Activated naive CD4-positive, alpha-beta T cell treated with anti-CD3 and anti-CD28 coated beads for 36 hours (primary cell): ENCODE measurements at regions not wholly inside any gene's neighbourhood (a gene's known extent, or its start where the extent isn't known, plus 50 kb on each side); places are given as distances from the start of the nearest gene placed in this dataset.

ENCODE experiments used
- CTCF ChIA-PET: fragments of 350-600 bp; sonication (Branson Sonifier 250); formaldehyde crosslinking; loops from one replicate; lab custom pipeline; 2021; ENCODE audit warnings: antibody characterized with exemption; lab: Charles Lee
- DNase-seq: peaks from one replicate; pipeline ENCODE4 v3.0.0-alpha.2; 2020
- H3K27ac Mint-ChIP-seq: one replicate; pipeline ENCODE4 v1.8.0; 2021; ENCODE audit warnings: mild to moderate bottlenecking, mixed read lengths
- H3K27me3 Mint-ChIP-seq: one replicate; pipeline ENCODE4 v1.8.0; 2021; ENCODE audit warnings: low read depth, mixed read lengths
- H3K36me3 Mint-ChIP-seq: one replicate; pipeline ENCODE4 v1.8.0; 2021; ENCODE audit warnings: low read depth, mixed read lengths
- H3K4me1 Mint-ChIP-seq: one replicate; pipeline ENCODE4 v1.8.0; 2021; ENCODE audit warnings: low read depth, mixed read lengths
- H3K4me3 Mint-ChIP-seq: one replicate; pipeline ENCODE4 v1.8.0; 2021; ENCODE audit warnings: mild to moderate bottlenecking, moderate library complexity, mixed read lengths
- H3K9me3 Mint-ChIP-seq: one replicate; pipeline ENCODE4 v1.8.0; 2021; ENCODE audit warnings: mixed read lengths
- intact Hi-C: fragments of 100-400 bp; cut with micrococcal nuclease; formaldehyde crosslinking; loops from one replicate; pipeline ENCODE4 v1.15.1; 2023

DNA sequence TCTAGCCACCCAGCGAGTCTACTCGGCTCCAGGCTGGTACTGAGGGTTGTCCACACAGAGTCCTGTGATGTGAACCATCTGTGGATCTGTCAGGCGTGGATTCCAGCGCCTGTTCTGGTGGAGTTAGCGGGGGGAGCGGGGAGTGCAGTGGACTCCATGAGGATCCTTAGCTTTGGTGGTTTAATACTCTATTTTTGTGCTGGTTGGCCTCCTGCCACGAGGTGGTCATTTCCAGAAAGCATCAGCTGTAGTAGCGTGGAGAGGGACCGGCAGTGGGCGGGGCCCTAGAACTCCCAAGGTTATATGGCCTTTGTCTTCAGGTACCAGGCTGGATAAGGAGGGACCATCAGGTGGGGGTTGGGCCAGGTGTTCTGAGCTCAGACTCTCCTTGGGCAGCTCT lies 446.5 kb downstream of the EDEM1 start:
- CTCF ChIA-PET, result no interaction called here
- no peaks in the 10 kb centered on the region for H3K27me3 Mint-ChIP-seq
- H3K36me3 Mint-ChIP-seq, result no peaks in the 10 kb centered on the region
- H3K27ac Mint-ChIP-seq, result no peak overlapping the region
- intact Hi-C loops, result no loop called here
- H3K9me3 Mint-ChIP-seq, result peaks cover 8% of the 10 kb centered on the region
- no peak for DNase-seq
- no peaks in the 10 kb centered on the region for H3K4me1 Mint-ChIP-seq
- H3K4me3 Mint-ChIP-seq, result no peak overlapping the region

DNA sequence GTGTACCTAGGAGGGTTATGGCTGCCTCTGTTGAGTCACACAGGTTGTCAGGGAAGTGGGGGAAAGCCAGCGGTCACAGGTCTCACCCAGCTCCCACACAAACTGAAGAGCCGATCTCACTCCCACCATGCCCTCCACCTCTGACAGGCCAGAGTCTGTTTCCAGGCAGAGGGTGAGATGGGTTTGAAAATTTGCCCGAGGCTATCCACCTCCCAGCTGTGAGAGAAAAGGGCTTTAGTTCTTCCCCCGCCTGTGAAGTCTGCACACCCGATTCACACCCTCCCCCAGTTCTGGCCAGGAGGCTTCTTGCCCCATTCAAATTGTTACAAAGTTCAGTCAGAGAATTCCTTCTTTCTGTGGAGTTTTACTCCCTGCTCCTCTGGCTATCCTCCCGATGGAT lies 446.9 kb downstream of the EDEM1 start:
- DNase-seq, result no peak
- intact Hi-C loops, result no loop called here
- Mint-ChIP-seq H3K9me3 (peaks cover 8% of the 10 kb centered on the region), H3K27ac (no peak overlapping the region), H3K4me3 (no peak overlapping the region), H3K4me1 (no peaks in the 10 kb centered on the region), H3K36me3 (no peaks in the 10 kb centered on the region), H3K27me3 (no peaks in the 10 kb centered on the region)
- CTCF ChIA-PET, result no interaction called here

GRCh38 chr3:5635746-5636145 lies 448.2 kb downstream of the EDEM1 start:
- Mint-ChIP-seq H3K36me3 (no peaks in the 10 kb centered on the region), H3K27ac (no peak overlapping the region), H3K4me1 (no peaks in the 10 kb centered on the region), H3K9me3 (peaks cover 10% of the 10 kb centered on the region), H3K4me3 (no peak overlapping the region), H3K27me3 (no peaks in the 10 kb centered on the region)
- DNase-seq, result no peak
- CTCF ChIA-PET, result interaction anchor here (0.6 kb wide), 1 partner anchor 152 kb away, joined by 4 read pairs; no protein-coding TSS in a partner anchor
- intact Hi-C loops, result no loop called here

DNA sequence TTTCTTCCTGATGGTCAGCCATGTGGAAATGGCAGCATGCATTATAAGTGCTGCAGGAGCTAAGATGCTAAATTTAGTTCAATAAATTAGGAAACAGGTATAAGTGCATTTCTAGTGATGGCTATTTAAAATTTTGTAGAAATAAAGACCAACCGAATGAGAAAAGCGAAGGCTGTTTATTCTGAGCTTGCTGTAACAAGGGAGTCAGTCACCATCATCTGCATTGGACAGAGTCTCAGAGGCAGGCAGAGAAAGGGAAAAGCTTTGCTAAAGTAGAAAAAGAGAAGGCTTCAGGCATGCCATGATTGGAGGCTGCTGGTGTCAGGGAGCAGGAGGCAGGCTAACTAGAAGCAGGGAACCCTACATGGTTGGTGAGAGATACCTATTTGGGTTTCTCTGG lies 451.0 kb downstream of the EDEM1 start:
- intact Hi-C loops, result no loop called here
- DNase-seq, result no peak
- no peak overlapping the region for H3K27ac Mint-ChIP-seq
- no peaks in the 10 kb centered on the region for H3K27me3 Mint-ChIP-seq
- H3K4me3 Mint-ChIP-seq, result no peak overlapping the region
- CTCF ChIA-PET, result no interaction called here
- H3K36me3 Mint-ChIP-seq, result no peaks in the 10 kb centered on the region
- H3K9me3 Mint-ChIP-seq, result peaks cover 11% of the 10 kb centered on the region
- H3K4me1 Mint-ChIP-seq, result no peaks in the 10 kb centered on the region

- H3K4me1 Mint-ChIP-seq, result no peaks in the 10 kb centered on the region
Measured at GRCh38 chr3:5644773-5645670, 457.5 kb downstream of the EDEM1 start.

DNA sequence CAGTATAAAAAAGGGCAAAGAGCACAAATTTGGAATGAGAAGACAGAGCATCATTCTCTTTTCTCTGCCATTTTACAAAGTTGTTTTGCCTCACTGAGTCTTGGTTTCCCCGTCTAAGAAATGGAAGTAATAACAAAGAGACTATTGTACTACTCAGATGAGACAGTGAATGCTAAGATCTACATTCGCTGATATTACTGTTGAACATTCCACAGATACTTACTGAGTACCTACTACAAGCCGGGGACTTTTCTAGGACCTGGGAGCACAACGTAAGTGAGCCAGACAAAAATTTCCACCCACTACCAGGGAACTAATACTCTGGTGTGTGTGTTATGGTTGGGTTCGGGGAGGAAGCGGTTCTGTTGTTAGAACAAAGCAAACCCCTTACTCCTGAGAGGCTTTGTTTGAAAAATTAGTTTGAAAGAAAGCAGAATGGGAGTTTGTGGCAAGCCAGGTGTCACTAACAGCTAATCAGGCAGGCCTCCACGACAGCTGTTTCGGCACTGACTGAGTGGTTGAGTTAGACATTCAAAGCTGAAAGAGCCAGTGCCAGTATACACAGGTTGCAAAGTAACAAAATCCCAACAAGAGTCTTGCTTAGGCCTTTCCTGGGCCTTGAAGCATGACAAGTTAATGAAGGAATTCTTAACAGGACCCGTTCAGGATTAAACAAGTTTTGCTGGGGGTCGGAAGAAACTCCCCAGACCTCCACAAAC lies 458.3 kb downstream of the EDEM1 start:
- H3K4me1 Mint-ChIP-seq, result no peaks in the 10 kb centered on the region
- H3K9me3 Mint-ChIP-seq, result peaks cover 1% of the 10 kb centered on the region
- DNase-seq, result no peak
- no peaks in the 10 kb centered on the region for H3K27me3 Mint-ChIP-seq
- intact Hi-C loops, result no loop called here
- no peaks in the 10 kb centered on the region for H3K36me3 Mint-ChIP-seq
- H3K4me3 Mint-ChIP-seq, result no peak overlapping the region
- CTCF ChIA-PET, result no interaction called here
- no peak overlapping the region for H3K27ac Mint-ChIP-seq

More at GRCh38 chr3:5644773-5645670, 457.5 kb downstream of the EDEM1 start:
- DNase-seq, result no peak
- CTCF ChIA-PET, result no interaction called here
- no peak overlapping the region for H3K27ac Mint-ChIP-seq
- no peaks in the 10 kb centered on the region for H3K27me3 Mint-ChIP-seq
- H3K4me3 Mint-ChIP-seq, result no peak overlapping the region
- intact Hi-C loops, result no loop called here
- H3K36me3 Mint-ChIP-seq, result no peaks in the 10 kb centered on the region
- H3K9me3 Mint-ChIP-seq, result peaks cover 3% of the 10 kb centered on the region

DNA sequence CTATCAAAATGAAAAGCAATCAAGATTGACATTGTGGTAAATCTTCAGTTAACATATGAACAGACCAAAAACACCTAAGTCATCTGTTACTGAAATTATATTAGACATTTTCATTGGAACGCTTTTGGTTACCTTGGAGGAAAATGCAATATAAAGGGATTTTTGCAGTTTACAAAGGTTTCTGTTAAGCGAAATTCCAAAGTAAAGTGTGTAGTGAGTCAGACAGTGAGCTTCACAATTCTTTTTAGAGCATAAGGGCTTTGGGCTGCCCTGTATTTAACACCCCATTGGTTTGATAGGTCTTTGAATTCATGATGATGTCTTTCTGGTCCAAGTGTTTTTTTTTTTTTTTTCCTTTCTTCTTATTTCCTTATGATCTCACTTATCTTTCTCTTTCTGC lies 462.8 kb downstream of the EDEM1 start:
- H3K27me3 Mint-ChIP-seq, result no peaks in the 10 kb centered on the region
- no peak overlapping the region for H3K27ac Mint-ChIP-seq
- DNase-seq, result no peak
- H3K4me1 Mint-ChIP-seq, result no peaks in the 10 kb centered on the region
- no peaks in the 10 kb centered on the region for H3K36me3 Mint-ChIP-seq
- H3K4me3 Mint-ChIP-seq, result no peak overlapping the region
- CTCF ChIA-PET, result no interaction called here
- intact Hi-C loops, result no loop called here
- peaks cover 2% of the 10 kb centered on the region for H3K9me3 Mint-ChIP-seq

DNA sequence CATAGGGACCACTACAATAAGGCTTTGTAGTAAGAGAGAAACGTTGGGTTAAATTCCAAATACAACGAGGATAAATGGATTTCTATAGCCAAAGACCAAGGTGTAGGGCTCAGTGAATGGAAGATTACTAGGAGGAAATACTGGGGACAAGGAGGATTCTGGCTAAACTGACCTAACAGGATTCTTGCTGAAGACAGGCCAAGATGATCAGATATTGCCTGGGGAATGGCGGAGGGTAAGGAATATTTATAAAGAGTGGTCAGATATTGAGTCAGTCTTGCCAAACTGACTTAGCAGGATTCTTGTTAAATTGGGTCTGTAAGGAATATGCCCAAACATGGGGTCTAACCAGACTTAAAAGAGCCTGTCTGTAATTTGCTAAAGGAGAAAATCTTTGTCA lies 463.8 kb downstream of the EDEM1 start:
- Mint-ChIP-seq H3K27ac (no peak overlapping the region), H3K4me3 (no peak overlapping the region), H3K9me3 (peaks cover 2% of the 10 kb centered on the region), H3K4me1 (no peaks in the 10 kb centered on the region), H3K27me3 (no peaks in the 10 kb centered on the region), H3K36me3 (no peaks in the 10 kb centered on the region)
- intact Hi-C loops, result no loop called here
- DNase-seq, result no peak
- CTCF ChIA-PET, result no interaction called here

DNA sequence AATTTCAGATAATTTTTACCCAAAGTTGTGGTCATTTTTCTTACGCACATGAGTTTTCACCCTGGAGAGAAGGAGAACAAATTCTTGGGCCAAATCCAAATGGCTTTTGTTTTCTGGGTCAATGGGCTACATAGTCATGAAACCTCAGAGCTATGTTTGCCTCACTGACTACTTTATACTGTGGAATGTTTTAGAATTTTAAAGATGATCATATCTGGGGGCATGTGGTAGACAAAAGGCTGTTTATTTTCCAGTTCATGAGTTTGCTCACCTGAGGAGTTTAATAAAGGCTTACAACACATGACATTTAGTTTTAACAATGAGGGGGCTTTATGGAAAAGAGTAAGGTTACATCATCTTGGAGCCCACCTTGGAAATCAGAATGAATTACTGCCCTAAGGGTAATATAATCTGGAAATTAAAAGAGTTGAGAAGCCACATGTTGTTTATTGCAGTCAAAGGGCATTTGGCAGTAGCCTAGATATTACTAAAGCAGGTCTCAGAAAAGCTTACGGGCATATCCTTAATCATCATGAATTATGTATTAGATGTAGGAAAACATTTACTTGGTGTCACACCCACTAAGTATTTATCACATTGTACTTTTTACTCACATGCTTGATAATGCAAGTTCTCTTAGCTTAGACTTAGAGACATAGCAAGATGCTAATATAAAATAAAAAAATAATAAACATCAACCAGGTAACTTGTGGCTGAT lies 466.1 kb downstream of the EDEM1 start:
- peaks cover 10% of the 10 kb centered on the region for H3K9me3 Mint-ChIP-seq
- H3K27ac Mint-ChIP-seq, result no peak overlapping the region
- H3K36me3 Mint-ChIP-seq, result no peaks in the 10 kb centered on the region
- no peak for DNase-seq
- H3K27me3 Mint-ChIP-seq, result no peaks in the 10 kb centered on the region
- H3K4me3 Mint-ChIP-seq, result no peak overlapping the region
- intact Hi-C loops, result no loop called here
- CTCF ChIA-PET, result no interaction called here
- no peaks in the 10 kb centered on the region for H3K4me1 Mint-ChIP-seq

DNA sequence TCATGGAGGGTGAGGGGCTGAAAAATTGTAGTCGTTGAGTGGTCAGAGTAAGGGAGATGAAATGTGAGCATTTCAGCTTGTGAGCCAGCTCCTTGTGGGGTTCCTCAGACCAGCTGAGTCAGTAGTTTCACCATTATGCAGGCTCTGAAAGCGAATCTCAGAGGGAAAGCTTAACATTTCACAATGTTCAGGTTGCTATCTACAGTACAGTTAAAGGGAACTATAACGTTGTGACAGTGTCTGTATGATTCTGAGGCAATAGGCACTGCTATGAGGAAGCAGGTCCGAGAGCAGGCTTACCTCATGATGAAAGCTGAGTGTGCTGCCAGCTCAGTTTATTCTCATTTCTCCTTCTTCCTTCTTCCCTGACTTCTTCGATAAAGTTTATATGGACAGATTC lies 469.6 kb downstream of the EDEM1 start:
- no peaks in the 10 kb centered on the region for H3K4me1 Mint-ChIP-seq
- no peak for DNase-seq
- no peaks in the 10 kb centered on the region for H3K27me3 Mint-ChIP-seq
- H3K9me3 Mint-ChIP-seq, result peaks cover 10% of the 10 kb centered on the region
- CTCF ChIA-PET, result interaction anchor here (0.6 kb wide), 1 partner anchor 877 kb away, joined by 3 read pairs; no protein-coding TSS in a partner anchor
- no peak overlapping the region for H3K27ac Mint-ChIP-seq
- intact Hi-C loops, result no loop called here
- H3K36me3 Mint-ChIP-seq, result no peaks in the 10 kb centered on the region
- no peak overlapping the region for H3K4me3 Mint-ChIP-seq

DNA sequence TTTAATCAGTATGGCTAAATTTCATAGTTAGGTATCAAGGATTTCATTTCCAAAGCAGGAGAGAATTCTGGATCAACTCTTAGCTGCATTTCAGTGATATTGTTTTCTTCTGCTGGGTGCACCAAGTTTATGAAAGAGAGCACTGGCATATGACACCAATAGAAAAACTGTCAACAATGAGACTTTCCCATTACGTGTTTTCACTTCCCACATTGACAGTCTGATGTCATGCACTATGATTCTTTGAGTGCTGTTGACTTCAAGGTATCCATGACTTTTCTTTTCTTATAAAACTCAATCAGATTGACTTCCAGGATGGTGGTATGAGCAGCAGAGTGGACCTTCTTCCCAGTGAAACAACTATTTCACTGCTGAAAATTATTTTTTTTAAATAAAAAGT lies 476.1 kb downstream of the EDEM1 start:
- Mint-ChIP-seq H3K4me1 (no peaks in the 10 kb centered on the region), H3K36me3 (no peaks in the 10 kb centered on the region), H3K4me3 (no peak overlapping the region), H3K27me3 (no peaks in the 10 kb centered on the region), H3K9me3 (peaks cover 19% of the 10 kb centered on the region), H3K27ac (no peak overlapping the region)
- CTCF ChIA-PET, result no interaction called here
- intact Hi-C loops, result no loop called here
- no peak for DNase-seq

DNA sequence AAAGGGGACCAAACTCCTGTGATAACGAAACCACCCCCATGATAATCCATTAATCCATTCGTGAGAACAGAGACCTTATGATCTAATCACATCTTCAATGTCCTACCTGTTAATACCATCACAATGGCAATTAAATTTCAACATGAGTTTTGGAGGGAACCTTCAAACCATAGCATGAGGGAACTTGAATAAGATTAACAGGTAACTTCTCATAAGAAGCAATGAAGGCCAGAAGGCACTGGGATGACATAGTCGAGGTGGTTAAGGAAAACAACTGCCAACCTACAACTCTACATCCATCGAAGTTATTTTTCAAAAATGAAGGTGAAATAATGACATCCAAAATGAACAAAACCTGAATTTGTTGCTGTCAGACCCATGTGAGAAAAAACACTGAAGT lies 478.9 kb downstream of the EDEM1 start:
- intact Hi-C loops, result no loop called here
- CTCF ChIA-PET, result no interaction called here
- Mint-ChIP-seq H3K4me3 (no peak overlapping the region), H3K36me3 (no peaks in the 10 kb centered on the region), H3K27ac (no peak overlapping the region), H3K9me3 (peaks cover 19% of the 10 kb centered on the region), H3K27me3 (no peaks in the 10 kb centered on the region), H3K4me1 (no peaks in the 10 kb centered on the region)
- DNase-seq, result no peak
